ENCODE measurements at regions not wholly inside any gene's neighbourhood (a gene's known extent, or its start where the extent isn't known, plus 50 kb on each side); places are given as distances from the start of the nearest gene placed in this dataset.

DNA sequence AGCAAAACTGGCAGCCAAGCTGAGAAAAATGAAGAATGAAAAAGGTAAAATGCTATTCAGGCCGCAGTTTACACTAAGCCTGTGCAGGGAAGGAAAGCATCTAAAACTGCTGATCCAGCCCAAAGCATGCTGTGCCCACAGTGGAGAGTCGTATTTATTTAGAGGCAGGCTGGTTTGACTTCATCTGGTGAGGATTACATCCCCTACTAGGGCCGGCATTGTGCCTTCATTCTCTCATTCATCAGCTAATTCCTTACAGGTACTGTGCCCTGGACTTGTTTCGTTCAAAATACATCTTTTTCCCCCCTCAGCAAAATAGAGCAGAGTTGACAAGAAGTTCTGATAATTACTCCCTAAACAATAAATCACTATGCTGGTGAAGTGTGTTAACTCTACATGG, 137.5 kb upstream of the DAP start:
- Histone ChIP-seq H4K20me1 (ENCODE audit: control insufficient read depth, insufficient read depth, insufficient read length) (no peaks in the 10 kb centered on the region), H2BK120ac (ENCODE audit: low read depth, low read length, poor library complexity, severe bottlenecking) (no peak overlapping the region), H2BK5ac (ENCODE audit: insufficient read length, low read length) (no peak overlapping the region), H2AFZ (ENCODE audit: low read length) (no peak overlapping the region), H3K23me2 (ENCODE audit: insufficient read length, low read depth, low read length, poor library complexity, severe bottlenecking) (no peaks in the 10 kb centered on the region), H4K91ac (ENCODE audit: insufficient read length, low read depth, low read length) (no peak overlapping the region), H3K79me1 (ENCODE audit: insufficient read depth, low read depth, low read length, poor library complexity, severe bottlenecking) (no peaks in the 10 kb centered on the region), H3K56ac (ENCODE audit: insufficient read length, low read depth, low read length) (no peak overlapping the region), H2BK12ac (ENCODE audit: insufficient read length, low read depth, low read length) (no peak overlapping the region), H3K14ac (ENCODE audit: insufficient read depth, low read length) (no peak overlapping the region), H3K9ac (ENCODE audit: extremely low read depth, insufficient read length, low read length) (no peak overlapping the region), H2BK20ac (ENCODE audit: low read depth, low read length, poor library complexity, severe bottlenecking) (no peak overlapping the region), H2AK5ac (ENCODE audit: insufficient read length, low read length) (no peak overlapping the region), H3K9me3 (ENCODE audit: control insufficient read depth, low read depth, low read length) (no peaks in the 10 kb centered on the region), H3K27me3 (ENCODE audit: insufficient read depth, low read length) (no peaks in the 10 kb centered on the region), H3T11ph (ENCODE audit: low read length) (no peak overlapping the region), H3K4ac (ENCODE audit: low read depth, low read length) (no peak overlapping the region), H4K5ac (ENCODE audit: insufficient read length, low read depth, low read length) (no peak overlapping the region), H3K27ac (ENCODE audit: insufficient read length, low read depth, low read length) (no peak overlapping the region), H3K18ac (ENCODE audit: insufficient read length, low read depth, low read length) (no peak overlapping the region), H4K8ac (replicated peaks; ENCODE audit: insufficient read length, low read depth, low read length) (no peak overlapping the region), H3K4me2 (ENCODE audit: insufficient read depth, insufficient read length, low read length) (no peak overlapping the region), H3K79me2 (ENCODE audit: insufficient read depth, low read length) (no peaks in the 10 kb centered on the region), H3K23ac (ENCODE audit: insufficient read length, low read depth, low read length) (no peak overlapping the region), H2BK15ac (ENCODE audit: low read depth, low read length) (no peak overlapping the region), H3K4me1 (ENCODE audit: insufficient read depth, low read length) (peaks cover 5% of the 10 kb centered on the region; the same call in 1 of the 2 replicates)
- H3K27me3 Mint-ChIP-seq (ENCODE audit: low read depth), result peaks cover 7% of the 10 kb centered on the region
- no peaks in the 10 kb centered on the region; a peak in 1 of 5 replicates for H3K9me3 Mint-ChIP-seq
- H3K4me1 Mint-ChIP-seq, result peaks cover 43 to 47% of the 10 kb centered on the region in 2 experiments
- H3K4me3 Mint-ChIP-seq, result no peak overlapping the region
- no peak for DNase-seq
- TF ChIP-seq CTCF (conservative IDR thresholded peaks at IDR 0.05), result no peak
- H3K27ac Mint-ChIP-seq, result 0 out of 7 replicates have a peak overlapping the region, but pooled peaks of 1 of the 3 experiments have one; percentile 38
- H3K36me3 Mint-ChIP-seq (ENCODE audit: insufficient read depth in 1 of 3, low read depth in 3 of 3), result no peaks in the 10 kb centered on the region
- WGBS (ENCODE audit: extremely low coverage, insufficient read length, low lambda C conversion rate), result no CpG with 5 or more reads among the region's 4 CpGs
